ENCODE measurements at regions not wholly inside any gene's neighbourhood (a gene's known extent, or its start where the extent isn't known, plus 50 kb on each side); places are given as distances from the start of the nearest gene placed in this dataset.

DNA sequence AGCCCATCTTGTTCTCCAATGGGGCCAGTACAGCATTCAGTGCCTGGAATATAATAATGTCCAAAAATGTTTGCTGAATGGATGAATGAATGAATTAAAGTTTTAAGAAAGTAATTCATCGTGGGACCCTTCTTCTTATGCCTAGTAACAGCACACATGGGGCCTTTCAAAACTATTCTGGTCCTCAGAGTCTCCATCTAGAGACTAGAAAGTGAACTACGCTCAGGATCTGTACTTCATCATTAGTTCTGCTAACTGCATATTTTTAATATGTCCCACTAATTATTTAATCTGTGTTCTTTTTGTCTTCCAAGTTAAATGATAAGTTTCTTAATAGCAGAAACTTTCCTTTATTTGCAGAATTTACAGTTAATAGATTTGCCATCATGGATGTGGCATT is 172.5 kb downstream of the SMAD2 start:
- no peak for DNase-seq

- peak; percentile 70 for DNase-seq
Measured at GRCh38 chr18:47756364-47757016, 174.0 kb downstream of the SMAD2 start.

DNA sequence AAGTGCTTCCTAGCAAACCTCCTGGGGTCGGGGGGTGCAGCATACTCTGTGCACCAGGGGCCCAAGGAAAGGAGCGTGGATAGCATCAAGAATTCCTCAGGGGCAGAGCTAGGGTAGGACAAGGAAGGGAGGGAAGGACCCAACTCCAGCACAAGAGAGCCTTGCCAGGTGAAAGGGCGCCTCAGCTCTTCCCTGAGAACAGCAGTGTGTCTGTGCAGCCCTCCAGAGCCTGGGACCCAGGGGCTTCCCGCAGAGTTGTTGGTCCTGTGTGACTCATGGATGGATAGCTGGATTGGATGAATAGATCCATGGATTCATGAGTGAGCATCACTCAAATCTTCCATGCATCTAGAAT is 175.4 kb downstream of the SMAD2 start:
- no peak for DNase-seq

DNA sequence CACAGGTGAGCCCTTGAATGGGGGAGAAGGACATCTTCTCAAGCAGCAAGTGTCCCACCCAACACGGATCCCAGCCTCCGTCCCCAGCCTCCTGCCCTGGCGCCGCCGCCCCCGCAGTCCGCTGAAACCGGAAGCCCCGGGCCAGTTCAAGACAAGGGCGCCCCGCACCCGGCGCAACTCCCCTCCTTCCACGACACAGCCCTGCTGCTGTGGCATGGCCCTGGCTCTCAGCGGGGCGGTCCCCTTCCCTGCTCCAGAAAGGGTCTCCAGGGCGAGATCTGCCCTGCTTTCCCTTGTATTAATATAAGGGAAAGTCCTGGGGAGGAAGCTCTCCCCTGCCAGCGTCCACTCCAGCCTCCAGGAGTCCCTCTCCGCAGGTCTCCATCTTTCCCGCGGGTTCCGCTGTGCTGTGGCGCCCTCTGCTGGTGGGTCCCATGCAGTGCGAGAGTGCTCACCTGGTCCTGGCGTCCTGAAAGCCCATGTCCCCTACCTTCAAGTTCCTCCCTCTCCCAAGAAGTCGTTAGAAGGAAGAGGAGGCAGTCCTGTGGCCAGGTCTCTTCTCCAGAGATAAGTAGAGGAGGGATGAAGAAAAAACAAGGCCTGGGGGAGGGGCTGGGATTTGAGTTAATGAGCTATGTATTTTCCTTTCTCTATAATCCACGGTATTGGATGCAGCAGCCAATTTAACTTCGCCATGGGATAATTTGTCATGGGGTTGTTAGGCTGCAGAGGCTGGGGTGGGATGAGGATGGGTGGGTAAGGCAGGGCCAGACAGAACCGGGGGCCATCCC is 176.0 kb downstream of the SMAD2 start:
- peak; percentile 71 for DNase-seq

- DNase-seq: no peak
Measured at GRCh38 chr18:47752796-47753645, 177.4 kb downstream of the SMAD2 start.

DNA sequence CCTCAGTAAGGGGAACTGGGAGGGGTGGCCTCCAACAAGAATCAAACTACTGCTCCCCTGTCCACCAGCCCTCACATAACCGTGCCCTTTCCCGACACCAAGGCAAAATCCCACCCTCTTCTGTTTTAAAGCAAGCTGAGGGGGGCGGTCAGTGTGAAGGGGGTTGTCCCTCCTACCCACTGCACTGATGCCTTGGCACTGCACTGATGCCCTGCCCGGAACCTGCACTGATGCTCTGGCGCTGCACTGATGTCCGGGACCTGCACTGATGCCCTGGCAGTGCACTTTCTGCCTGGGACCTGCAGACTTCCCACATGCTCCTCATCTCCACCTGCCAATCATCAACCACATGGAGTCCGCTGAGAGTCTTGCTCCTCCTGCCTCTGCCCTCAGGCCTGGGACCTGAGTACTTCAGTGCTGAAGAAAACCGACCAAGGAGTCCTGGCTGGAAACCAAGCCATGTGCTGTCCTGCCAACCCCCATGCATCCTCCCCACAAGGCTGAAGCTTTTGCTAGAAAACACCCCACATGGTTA is 179.5 kb downstream of the SMAD2 start:
- DNase-seq: no peak

GRCh38 chr18:47749600-47749973 is 180.9 kb downstream of the SMAD2 start:
- DNase-seq: no peak

DNA sequence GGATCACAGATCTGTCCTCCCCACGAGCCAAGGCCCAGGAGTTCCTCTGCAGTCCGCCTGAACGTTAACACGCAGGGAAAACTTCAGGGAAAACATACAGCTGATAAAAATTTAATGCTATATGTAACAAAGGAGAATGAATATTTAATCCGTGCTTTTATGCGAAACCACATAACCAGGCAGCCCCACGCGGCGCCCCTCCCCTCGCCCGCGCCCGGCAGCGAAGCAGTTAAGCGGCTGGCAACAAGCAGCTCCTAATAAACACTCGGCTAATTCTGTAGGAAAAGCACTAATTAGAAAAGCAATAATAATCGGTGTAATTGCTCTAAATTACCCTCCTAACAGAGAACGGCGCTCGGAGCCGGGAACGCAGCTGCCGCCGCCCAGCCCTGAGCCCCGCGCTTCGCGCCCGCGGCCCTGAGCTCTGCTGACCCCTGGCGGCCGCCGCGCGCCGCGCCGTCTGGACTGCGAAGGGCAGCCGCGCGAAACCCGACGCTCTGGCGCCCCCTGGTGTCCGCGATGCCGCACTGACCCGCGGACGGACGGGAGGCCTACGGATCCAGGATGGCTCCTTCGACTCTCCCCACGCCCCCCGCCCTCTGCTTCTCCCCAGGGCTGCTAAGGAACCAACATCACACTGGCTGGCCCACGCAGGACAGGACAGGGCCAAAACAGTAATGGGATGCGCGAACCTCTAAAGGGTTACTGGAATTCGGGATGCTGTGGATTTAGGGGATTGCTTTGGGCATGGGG is 181.4 kb downstream of the SMAD2 start:
- DNase-seq: peak; percentile 83

GRCh38 chr18:47748093-47748796 is 182.2 kb downstream of the SMAD2 start:
- no peak for DNase-seq

- DNase-seq: no peak
Measured at GRCh38 chr18:47747260-47747795, 183.1 kb downstream of the SMAD2 start.

DNA sequence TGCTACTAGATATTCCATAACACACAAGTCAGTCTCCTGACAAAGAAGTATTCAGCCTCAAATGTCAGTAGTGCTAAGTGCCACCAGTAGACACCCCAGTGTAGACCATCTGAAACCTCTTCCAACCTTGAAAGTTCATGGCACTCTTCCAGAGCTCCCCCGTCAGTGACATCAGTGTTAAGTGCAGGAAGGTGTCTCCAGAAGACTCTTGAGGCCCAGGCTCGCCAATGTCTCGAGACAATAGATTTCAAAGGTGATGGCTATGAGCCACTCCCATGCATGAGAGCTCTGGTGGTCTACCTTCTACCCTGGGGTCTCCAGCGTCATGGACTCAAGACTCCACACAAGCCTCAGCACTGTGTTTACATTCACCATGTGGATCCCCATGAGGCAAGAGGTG is 183.8 kb downstream of the SMAD2 start:
- DNase-seq: no peak

- DNase-seq: no peak
Measured at GRCh38 chr18:47745227-47745626, 185.2 kb downstream of the SMAD2 start.

DNA sequence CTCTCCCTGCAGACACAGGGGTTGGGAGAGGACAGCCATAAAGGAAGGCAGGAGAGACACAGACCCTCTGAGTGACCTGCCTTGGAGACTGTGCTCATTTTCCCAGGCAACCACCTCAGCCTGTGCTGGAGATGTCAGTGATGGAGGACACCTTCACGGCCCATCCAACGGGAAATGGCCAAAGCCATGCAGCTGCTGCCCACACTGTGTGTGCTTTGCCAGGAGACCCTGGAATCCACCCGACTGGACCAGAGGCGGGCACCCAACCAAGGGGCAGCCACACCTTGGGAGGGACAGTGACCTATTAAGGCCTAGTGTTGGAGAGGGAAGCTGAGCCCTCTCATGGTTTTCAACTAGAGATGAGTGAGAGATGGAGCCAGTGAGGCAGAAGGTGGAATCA is 192.5 kb downstream of the SMAD2 start:
- no peak for DNase-seq

DNA sequence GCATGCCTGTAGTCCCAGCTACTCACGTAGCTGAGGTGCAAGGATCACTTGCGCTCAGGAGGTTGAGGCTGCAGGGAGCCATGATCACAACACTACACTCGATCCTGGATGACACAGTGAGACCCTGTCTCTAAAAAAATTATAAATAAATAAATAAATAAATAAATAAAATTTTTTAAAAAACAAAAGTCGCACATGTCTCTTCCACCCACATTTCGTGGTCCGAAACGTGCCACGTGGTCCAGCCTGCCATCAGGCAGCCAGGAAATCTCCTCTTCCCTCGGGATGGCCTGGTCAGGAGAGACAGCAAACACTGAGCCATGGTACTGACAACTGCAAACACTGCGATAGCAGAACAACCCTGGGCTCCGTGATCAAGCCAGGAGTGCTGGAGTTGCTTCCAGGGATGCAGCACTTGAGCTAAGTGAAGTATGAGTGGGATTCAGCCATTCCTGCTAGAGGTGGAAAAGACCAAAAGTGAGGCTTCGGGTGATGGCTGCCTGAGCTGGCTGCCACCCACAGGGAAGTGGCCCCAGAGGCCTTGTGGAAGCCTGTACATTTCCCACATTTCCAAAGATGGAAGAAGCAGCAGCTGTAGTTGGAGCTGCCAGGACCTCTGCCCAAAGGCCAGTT is 193.1 kb downstream of the SMAD2 start:
- no peak for DNase-seq

DNA sequence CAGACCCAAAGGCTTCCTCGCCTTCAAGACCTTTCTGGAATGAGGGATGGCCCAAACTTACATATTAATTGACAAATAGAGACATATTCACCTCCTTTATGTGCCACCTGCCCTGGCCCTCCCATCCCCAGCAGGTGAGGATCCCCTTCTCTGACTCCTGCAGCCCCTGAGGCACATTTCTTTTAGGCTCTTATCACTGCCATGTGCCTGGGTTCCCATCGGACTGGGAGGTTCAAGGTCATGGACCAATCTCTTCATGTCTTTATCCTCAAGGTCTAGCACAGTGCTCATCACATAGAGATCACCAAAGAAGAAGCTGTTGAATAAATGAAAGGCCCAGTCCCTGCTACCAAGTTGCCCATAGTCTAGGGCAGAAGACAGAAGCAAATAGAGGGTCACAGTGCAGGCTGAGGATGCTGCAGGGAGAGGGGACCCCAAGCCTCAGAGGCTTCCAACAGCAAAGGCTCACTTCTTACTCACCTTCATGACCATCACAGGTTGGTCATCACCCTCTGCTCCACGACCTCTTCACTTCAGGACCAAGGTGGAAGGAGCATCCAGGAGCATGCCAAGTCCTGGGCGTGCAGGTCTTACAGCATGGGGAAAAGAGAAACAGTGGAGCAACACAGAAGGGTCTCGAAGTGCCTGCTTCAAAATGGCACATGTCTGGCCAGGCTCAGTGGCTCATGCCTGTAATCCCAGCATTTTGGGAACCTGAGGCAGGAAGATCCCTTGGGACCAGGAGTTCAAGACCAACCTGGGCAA is 193.9 kb downstream of the SMAD2 start:
- DNase-seq: no peak

GRCh38 chr18:47735041-47735702 is 195.3 kb downstream of the SMAD2 start:
- no peak for DNase-seq

DNA sequence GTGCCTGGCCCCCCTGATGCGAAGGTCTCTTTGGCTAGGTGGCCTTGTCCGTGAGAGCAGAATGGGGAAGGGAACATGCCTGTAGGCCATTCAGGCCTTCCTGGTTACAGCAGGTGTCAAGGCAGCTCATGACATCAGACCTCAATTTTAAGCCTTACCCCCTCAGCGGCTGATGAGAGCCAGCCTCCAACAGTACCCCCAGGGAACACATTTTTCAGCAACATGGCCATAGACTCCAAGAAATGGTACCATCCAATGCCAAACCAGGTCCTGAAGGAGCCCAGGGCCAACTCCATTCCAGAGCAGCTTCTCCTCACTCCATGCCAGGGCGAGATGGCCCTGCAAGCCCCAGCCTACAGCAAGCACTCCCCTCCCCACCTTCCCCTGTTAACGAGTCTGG is 199.2 kb downstream of the SMAD2 start:
- DNase-seq: no peak

DNA sequence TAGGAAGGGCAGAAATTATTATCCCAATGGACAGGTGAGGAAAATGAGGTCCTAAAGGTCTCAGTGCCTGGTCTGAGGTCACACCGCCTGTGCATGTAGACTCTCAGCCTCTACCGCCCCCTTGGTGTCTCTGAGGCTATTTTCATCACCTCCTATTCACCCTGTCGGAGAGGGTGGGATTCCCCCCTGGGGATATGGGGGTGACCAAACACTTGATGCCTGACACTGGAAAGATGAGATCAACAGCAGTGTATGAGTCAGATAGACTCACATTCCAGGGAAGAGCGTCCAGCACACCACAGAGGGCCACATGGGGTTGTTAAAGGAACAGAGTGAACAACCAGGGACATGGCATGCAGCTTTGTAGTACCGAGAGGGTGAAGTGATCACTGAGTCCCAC is 199.7 kb downstream of the SMAD2 start:
- no peak for DNase-seq

DNA sequence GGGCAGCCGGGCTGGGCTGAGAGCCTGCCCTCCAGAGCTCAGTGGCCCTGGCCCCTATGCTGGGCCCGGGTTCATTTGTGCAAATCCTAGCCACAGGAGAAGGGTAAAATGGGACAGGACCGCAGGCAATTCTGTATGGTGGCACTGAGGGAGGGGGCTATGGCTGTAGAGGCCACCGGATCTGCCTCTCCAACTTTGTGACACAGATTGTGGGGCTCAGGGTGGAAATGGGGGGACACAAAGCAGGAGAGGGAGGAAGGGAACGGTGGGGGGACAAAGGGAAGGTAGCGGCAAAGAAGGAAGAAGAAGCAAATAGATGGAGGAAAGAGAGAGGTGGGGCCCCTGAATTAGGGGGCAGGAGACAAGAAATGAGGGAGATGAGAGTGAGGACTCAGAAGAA is 201.1 kb downstream of the SMAD2 start:
- no peak for DNase-seq

- DNase-seq: no peak
Measured at GRCh38 chr18:47728921-47729320, 201.5 kb downstream of the SMAD2 start.
